ENCODE measurements at regions not wholly inside any gene's neighbourhood (a gene's known extent, or its start where the extent isn't known, plus 50 kb on each side); places are given as distances from the start of the nearest gene placed in this dataset.

DNA sequence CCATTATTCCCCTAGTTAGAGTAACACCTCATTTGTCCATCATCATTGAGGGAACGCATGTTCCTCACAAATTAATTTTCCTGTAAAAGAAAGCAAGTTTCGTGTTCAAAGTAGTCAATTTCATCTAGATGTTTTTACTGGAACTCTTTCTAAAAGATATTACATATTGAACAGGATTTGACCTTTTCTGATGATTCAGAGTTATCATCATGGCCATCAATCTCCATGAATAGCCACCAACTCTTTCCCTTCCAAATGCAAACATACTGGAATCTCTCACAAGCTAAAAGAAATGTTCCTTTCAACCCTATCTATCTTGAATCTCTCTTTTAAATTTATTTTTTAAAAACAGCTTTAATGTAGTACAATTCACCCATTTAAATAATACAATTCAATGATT lies 263.1 kb upstream of the FAR2 start:
- DNase-seq (ENCODE audit: extremely low spot score, unreplicated experiment): no peak
- TF ChIP-seq, protein P1, sequence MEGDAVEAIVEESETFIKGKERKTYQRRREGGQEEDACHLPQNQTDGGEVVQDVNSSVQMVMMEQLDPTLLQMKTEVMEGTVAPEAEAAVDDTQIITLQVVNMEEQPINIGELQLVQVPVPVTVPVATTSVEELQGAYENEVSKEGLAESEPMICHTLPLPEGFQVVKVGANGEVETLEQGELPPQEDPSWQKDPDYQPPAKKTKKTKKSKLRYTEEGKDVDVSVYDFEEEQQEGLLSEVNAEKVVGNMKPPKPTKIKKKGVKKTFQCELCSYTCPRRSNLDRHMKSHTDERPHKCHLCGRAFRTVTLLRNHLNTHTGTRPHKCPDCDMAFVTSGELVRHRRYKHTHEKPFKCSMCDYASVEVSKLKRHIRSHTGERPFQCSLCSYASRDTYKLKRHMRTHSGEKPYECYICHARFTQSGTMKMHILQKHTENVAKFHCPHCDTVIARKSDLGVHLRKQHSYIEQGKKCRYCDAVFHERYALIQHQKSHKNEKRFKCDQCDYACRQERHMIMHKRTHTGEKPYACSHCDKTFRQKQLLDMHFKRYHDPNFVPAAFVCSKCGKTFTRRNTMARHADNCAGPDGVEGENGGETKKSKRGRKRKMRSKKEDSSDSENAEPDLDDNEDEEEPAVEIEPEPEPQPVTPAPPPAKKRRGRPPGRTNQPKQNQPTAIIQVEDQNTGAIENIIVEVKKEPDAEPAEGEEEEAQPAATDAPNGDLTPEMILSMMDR (conservative IDR thresholded peaks at IDR 0.05): no peak
- Mint-ChIP-seq H3K27me3 (no peaks in the 10 kb centered on the region), H3K9me3 (peaks cover 4% of the 10 kb centered on the region), H3K27ac (no peak overlapping the region), H3K36me3 (peaks cover 4% of the 10 kb centered on the region), H3K4me3 (no peak overlapping the region), H3K4me1 (ENCODE audit: unreplicated experiment) (no peaks in the 10 kb centered on the region)

- no peaks in the 10 kb centered on the region for H3K27me3 Mint-ChIP-seq
- peaks cover 4% of the 10 kb centered on the region for H3K9me3 Mint-ChIP-seq
- H3K27ac Mint-ChIP-seq: no peak overlapping the region
- TF ChIP-seq, protein P1 (conservative IDR thresholded peaks at IDR 0.05): no peak
- H3K36me3 Mint-ChIP-seq: peaks cover 4% of the 10 kb centered on the region
- H3K4me1 Mint-ChIP-seq (ENCODE audit: unreplicated experiment): no peaks in the 10 kb centered on the region
- no peak overlapping the region for H3K4me3 Mint-ChIP-seq
- no peak for DNase-seq (ENCODE audit: extremely low spot score, unreplicated experiment)
Observed at GRCh38 chr12:28887461-28887990, 261.6 kb upstream of the FAR2 start.

DNA sequence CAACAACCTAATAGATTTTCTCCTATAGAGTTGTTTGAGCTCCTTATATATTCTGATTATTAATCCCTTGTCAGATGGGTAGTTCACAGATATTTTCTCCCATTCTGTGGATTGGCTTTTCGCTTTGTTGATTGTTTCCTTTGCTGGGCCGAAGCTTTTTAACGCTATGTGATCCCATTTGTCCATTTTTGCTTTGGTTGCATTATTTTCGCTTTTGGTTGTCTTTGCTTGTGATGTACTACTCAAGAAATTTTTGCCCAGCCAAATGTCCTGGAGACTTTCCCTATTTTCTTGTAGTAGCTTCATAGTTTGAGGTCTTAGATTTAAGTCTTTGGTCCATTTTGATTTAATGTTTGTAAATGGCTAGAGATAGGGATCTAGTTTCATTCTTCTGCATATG lies 258.4 kb upstream of the FAR2 start:
- TF ChIP-seq, protein P1 (conservative IDR thresholded peaks at IDR 0.05): no peak
- Mint-ChIP-seq H3K27me3 (no peaks in the 10 kb centered on the region), H3K4me3 (no peak overlapping the region), H3K36me3 (no peaks in the 10 kb centered on the region), H3K27ac (no peak overlapping the region), H3K9me3 (no peaks in the 10 kb centered on the region), H3K4me1 (ENCODE audit: unreplicated experiment) (no peaks in the 10 kb centered on the region)
- DNase-seq (ENCODE audit: extremely low spot score, unreplicated experiment): no peak

DNA sequence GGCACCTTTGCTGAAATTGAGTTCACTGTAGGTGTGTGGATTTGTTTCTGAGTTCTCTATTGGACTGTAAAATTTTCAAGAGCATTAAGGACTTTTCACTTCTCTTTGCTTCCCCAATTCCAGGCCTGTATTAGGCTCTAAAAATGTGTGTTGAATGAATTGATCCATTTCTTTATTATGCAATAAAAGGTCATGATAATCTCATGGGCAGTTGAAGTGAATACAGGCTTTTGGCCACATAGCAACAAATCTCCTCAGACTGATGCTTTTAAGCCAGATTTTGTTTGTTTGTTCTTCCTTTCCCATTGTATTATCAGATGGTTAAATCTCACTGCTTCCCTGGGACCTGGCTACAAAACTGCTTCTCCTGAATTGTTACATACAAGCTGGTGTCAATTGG lies 258.0 kb upstream of the FAR2 start:
- Mint-ChIP-seq H3K27ac (no peak overlapping the region), H3K27me3 (no peaks in the 10 kb centered on the region), H3K9me3 (no peaks in the 10 kb centered on the region), H3K36me3 (no peaks in the 10 kb centered on the region), H3K4me3 (no peak overlapping the region), H3K4me1 (ENCODE audit: unreplicated experiment) (no peaks in the 10 kb centered on the region)
- DNase-seq (ENCODE audit: extremely low spot score, unreplicated experiment): no peak
- TF ChIP-seq, protein P1 (conservative IDR thresholded peaks at IDR 0.05): no peak

- H3K27me3 Mint-ChIP-seq: peaks cover 5% of the 10 kb centered on the region
- H3K36me3 Mint-ChIP-seq: no peaks in the 10 kb centered on the region
- H3K4me1 Mint-ChIP-seq (ENCODE audit: unreplicated experiment): no peaks in the 10 kb centered on the region
- TF ChIP-seq, protein P1 (conservative IDR thresholded peaks at IDR 0.05): no peak
- no peak for DNase-seq (ENCODE audit: extremely low spot score, unreplicated experiment)
- no peaks in the 10 kb centered on the region for H3K9me3 Mint-ChIP-seq
- H3K4me3 Mint-ChIP-seq: no peak overlapping the region
- no peak overlapping the region for H3K27ac Mint-ChIP-seq
Observed at GRCh38 chr12:28893365-28893764, 255.7 kb upstream of the FAR2 start.

DNA sequence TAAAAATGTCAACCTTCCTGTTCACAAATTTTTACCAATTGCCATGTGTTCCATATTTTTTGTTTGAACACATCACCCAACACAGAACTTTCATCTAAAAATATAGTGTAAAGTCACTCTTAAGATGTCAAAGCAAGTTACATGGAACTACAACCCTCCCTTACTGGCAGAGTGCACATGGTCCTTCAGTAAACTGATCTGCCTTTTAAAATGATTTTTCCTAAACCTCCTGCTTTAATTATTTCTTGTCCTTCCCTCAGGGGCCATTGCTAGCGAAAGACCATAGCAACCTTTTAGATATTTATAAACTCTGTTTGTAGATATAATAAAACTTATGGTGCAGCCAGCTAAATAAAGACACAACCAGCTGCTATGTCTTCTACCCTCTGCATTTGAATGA lies 255.2 kb upstream of the FAR2 start:
- Mint-ChIP-seq H3K36me3 (no peaks in the 10 kb centered on the region), H3K27me3 (peaks cover 5% of the 10 kb centered on the region), H3K4me1 (ENCODE audit: unreplicated experiment) (no peaks in the 10 kb centered on the region), H3K4me3 (no peak overlapping the region), H3K9me3 (no peaks in the 10 kb centered on the region), H3K27ac (no peak overlapping the region)
- DNase-seq (ENCODE audit: extremely low spot score, unreplicated experiment): no peak
- TF ChIP-seq, protein P1 (conservative IDR thresholded peaks at IDR 0.05): no peak

Measured in type B pancreatic cell (in vitro differentiated cells).